SH-SY5Y (cell line): ENCODE measurements at regions not wholly inside any gene's neighbourhood (a gene's known extent, or its start where the extent isn't known, plus 50 kb on each side); places are given as distances from the start of the nearest gene placed in this dataset.

Experiments
- GATA2 ChIP-seq: IDR thresholded peaks from 2 replicates; pipeline ENCODE4 v1.6.1; 2011; ENCODE audit warnings: mild to moderate bottlenecking, low read depth, low read length
- GATA3 ChIP-seq: IDR thresholded peaks from 2 replicates; pipeline ENCODE4 v1.6.1; 2011; ENCODE audit warnings: low read depth, mild to moderate bottlenecking, low read length, moderate library complexity

DNA sequence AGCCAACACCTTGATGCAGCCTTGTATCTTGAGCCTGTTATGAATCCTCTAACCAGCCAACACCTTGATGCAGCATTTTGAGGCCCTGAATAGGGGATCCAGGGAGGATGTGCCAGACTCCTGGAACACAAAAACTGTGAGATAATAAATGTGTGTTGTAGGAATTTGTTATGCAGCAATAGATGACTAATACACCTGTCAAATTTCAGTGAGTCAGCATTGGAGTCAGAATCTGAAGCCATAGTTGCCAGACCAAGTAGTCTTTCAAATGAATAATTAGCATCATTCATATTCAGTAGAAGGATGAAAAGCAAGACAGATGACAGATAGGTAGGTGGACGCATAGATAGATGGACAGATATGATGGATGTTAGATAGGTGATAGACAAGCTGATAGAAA is 942.5 kb upstream of the SLC39A10 start:
- no peak for TF ChIP-seq GATA2
- TF ChIP-seq GATA3 = no peak
